Neural progenitor cell (in vitro differentiated cells): ENCODE measurements at regions not wholly inside any gene's neighbourhood (a gene's known extent, or its start where the extent isn't known, plus 50 kb on each side); places are given as distances from the start of the nearest gene placed in this dataset.

Experiments used
- DNase-seq: peaks from one replicate; pipeline ENCODE4 v3.0.0-alpha.2; 2016; ENCODE audit warnings: low spot score
- H2AFZ ChIP-seq: fragments of 200-600 bp; sonication (generic); replicated peaks from 2 replicates; pipeline ENCODE4 v1.6.1; 2016; ENCODE audit warnings: antibody characterized with exemption
- H3F3A ChIP-seq: fragments of 200-600 bp; sonication (generic); 2 replicates; pipeline ENCODE4 v1.6.1; 2016; ENCODE audit warnings: antibody characterized with exemption, low read depth
- H3K27ac ChIP-seq: fragments of 200-600 bp; sonication (generic); 2 replicates; pipeline ENCODE4 v1.5.1; 2016; ENCODE audit warnings: mild to moderate bottlenecking
- H3K27me3 ChIP-seq: fragments of 200-600 bp; sonication (generic); 2 replicates; pipeline ENCODE4 v1.6.1; 2016; ENCODE audit warnings: mild to moderate bottlenecking, moderate library complexity
- H3K36me3 ChIP-seq: fragments of 200-600 bp; sonication (generic); 2 replicates; pipeline ENCODE4 v1.5.1; 2016
- H3K4me1 ChIP-seq: fragments of 200-600 bp; sonication (generic); 2 replicates; pipeline ENCODE4 v1.6.1; 2016; ENCODE audit warnings: mixed run types
- H3K4me2 ChIP-seq: fragments of 200-600 bp; sonication (generic); 2 replicates; pipeline ENCODE4 v1.6.1; 2016
- H3K4me3 ChIP-seq: fragments of 200-600 bp; sonication (generic); 2 replicates; pipeline ENCODE4 v1.5.1; 2016
- H3K79me2 ChIP-seq: fragments of 200-600 bp; sonication (generic); 2 replicates; pipeline ENCODE4 v1.6.1; 2016; ENCODE audit warnings: low read depth
- H3K9ac ChIP-seq: fragments of 200-600 bp; sonication (generic); 2 replicates; pipeline ENCODE4 v1.6.1; 2016
- H3K9me3 ChIP-seq: fragments of 200-600 bp; sonication (generic); 2 replicates; pipeline ENCODE4 v1.5.1; 2016; ENCODE audit warnings: low read depth
- H4K20me1 ChIP-seq: fragments of 200-600 bp; sonication (generic); 2 replicates; pipeline ENCODE4 v1.6.1; 2016; ENCODE audit warnings: low read depth
- H3K27ac Mint-ChIP-seq: 3 replicates; pipeline ENCODE4 v1.8.0; 2021; ENCODE audit warnings: mixed read lengths
- H3K27me3 Mint-ChIP-seq: 2 replicates; pipeline ENCODE4 v1.8.0; 2022; ENCODE audit warnings: low read depth, mild to moderate bottlenecking, inconsistent platforms, moderate library complexity, mixed read lengths; ENCODE audit not compliant: insufficient read depth
- H3K36me3 Mint-ChIP-seq: 3 replicates; pipeline ENCODE4 v1.8.0; 2021; ENCODE audit warnings: mixed read lengths
- H3K4me1 Mint-ChIP-seq: 3 replicates; pipeline ENCODE4 v1.8.0; 2021; ENCODE audit warnings: mixed read lengths
- H3K4me3 Mint-ChIP-seq: 3 replicates; pipeline ENCODE4 v1.8.0; 2021; ENCODE audit warnings: mild to moderate bottlenecking, moderate library complexity, mixed read lengths
- H3K9me3 Mint-ChIP-seq: 3 replicates; pipeline ENCODE4 v1.8.0; 2020; ENCODE audit warnings: mixed read lengths
- CTCF ChIP-seq: fragments of 200-600 bp; sonication (generic); IDR thresholded peaks from 2 replicates; pipeline ENCODE4 v1.5.1; 2017; ENCODE audit warnings: antibody characterized with exemption, mild to moderate bottlenecking
- EZH2 ChIP-seq: fragments of 200-600 bp; sonication (generic); IDR thresholded peaks from 2 replicates; pipeline ENCODE4 v1.6.1; 2017; ENCODE audit warnings: antibody characterized with exemption, mild to moderate bottlenecking, moderate library complexity
- EZH2phosphoT487 ChIP-seq: fragments of 200-600 bp; sonication (generic); IDR thresholded peaks from 2 replicates; pipeline ENCODE4 v1.6.1; 2017; ENCODE audit warnings: antibody characterized with exemption

GRCh38 chr4:108240366-108240765, 71.6 kb upstream of the LEF1 start:
- Mint-ChIP-seq H3K27me3 (peaks cover 3% of the 10 kb centered on the region), H3K27ac (no peak overlapping the region), H3K4me3 (no peak overlapping the region), H3K36me3 (no peaks in the 10 kb centered on the region), H3K9me3 (no peaks in the 10 kb centered on the region), H3K4me1 (no peaks in the 10 kb centered on the region)
- no peaks in the 10 kb centered on the region for H3K9me3 ChIP-seq
- no peak for DNase-seq
- no peak overlapping the region for H3K27ac ChIP-seq
- no peaks in the 10 kb centered on the region for H3K27me3 ChIP-seq
- H3F3A ChIP-seq, result no peaks in the 10 kb centered on the region
- H3K9ac ChIP-seq, result no peak overlapping the region
- no peak overlapping the region for H3K4me3 ChIP-seq
- H3K36me3 ChIP-seq, result no peaks in the 10 kb centered on the region
- H3K79me2 ChIP-seq, result no peaks in the 10 kb centered on the region
- no peaks in the 10 kb centered on the region for H3K4me1 ChIP-seq
- TF ChIP-seq EZH2phosphoT487 (no peak), EZH2 (no peak), CTCF (no peak)
- H3K4me2 ChIP-seq, result no peak overlapping the region
- no peak overlapping the region for H2AFZ ChIP-seq
- no peaks in the 10 kb centered on the region for H4K20me1 ChIP-seq

- DNase-seq, result no peak
- no peaks in the 10 kb centered on the region for H3K36me3 Mint-ChIP-seq
- Histone ChIP-seq H3K36me3 (no peaks in the 10 kb centered on the region), H2AFZ (no peak overlapping the region), H3K27me3 (no peaks in the 10 kb centered on the region), H3K27ac (no peak overlapping the region), H3K4me3 (no peak overlapping the region), H3K79me2 (no peaks in the 10 kb centered on the region), H3F3A (no peaks in the 10 kb centered on the region), H4K20me1 (no peaks in the 10 kb centered on the region), H3K4me2 (no peak overlapping the region), H3K9me3 (no peaks in the 10 kb centered on the region), H3K9ac (no peak overlapping the region), H3K4me1 (no peaks in the 10 kb centered on the region)
- TF ChIP-seq EZH2phosphoT487 (no peak), CTCF (no peak), EZH2 (no peak)
- H3K9me3 Mint-ChIP-seq, result peaks cover 3% of the 10 kb centered on the region
- peaks cover 2% of the 10 kb centered on the region for H3K27me3 Mint-ChIP-seq
- no peak overlapping the region for H3K27ac Mint-ChIP-seq
- H3K4me1 Mint-ChIP-seq, result no peaks in the 10 kb centered on the region
- no peak overlapping the region for H3K4me3 Mint-ChIP-seq
These were observed 69.0 kb upstream of the LEF1 start for GRCh38 chr4:108237693-108238092.

- Histone ChIP-seq H2AFZ (no peak overlapping the region), H3K9me3 (no peaks in the 10 kb centered on the region), H4K20me1 (no peaks in the 10 kb centered on the region), H3K9ac (no peak overlapping the region), H3K79me2 (no peaks in the 10 kb centered on the region), H3K27ac (no peak overlapping the region), H3K36me3 (no peaks in the 10 kb centered on the region), H3K4me2 (no peak overlapping the region), H3F3A (no peaks in the 10 kb centered on the region), H3K4me3 (no peak overlapping the region), H3K4me1 (no peaks in the 10 kb centered on the region), H3K27me3 (no peaks in the 10 kb centered on the region)
- no peak for DNase-seq
- H3K27ac Mint-ChIP-seq, result no peak overlapping the region
- H3K4me3 Mint-ChIP-seq, result no peak overlapping the region
- no peak for TF ChIP-seq EZH2
- no peak for TF ChIP-seq CTCF
- no peak for TF ChIP-seq EZH2phosphoT487
- no peaks in the 10 kb centered on the region for H3K36me3 Mint-ChIP-seq
- H3K27me3 Mint-ChIP-seq, result peaks cover 2% of the 10 kb centered on the region
- no peaks in the 10 kb centered on the region for H3K4me1 Mint-ChIP-seq
- H3K9me3 Mint-ChIP-seq, result peaks cover 9% of the 10 kb centered on the region
These were observed 67.5 kb upstream of the LEF1 start for GRCh38 chr4:108236264-108236663.

- Histone ChIP-seq H3K36me3 (no peaks in the 10 kb centered on the region), H3K4me3 (no peak overlapping the region), H4K20me1 (no peaks in the 10 kb centered on the region), H3K79me2 (no peaks in the 10 kb centered on the region), H3K4me1 (no peaks in the 10 kb centered on the region), H3K27me3 (no peaks in the 10 kb centered on the region), H3K9ac (no peak overlapping the region), H3K9me3 (no peaks in the 10 kb centered on the region), H3K27ac (no peak overlapping the region), H3F3A (no peaks in the 10 kb centered on the region), H2AFZ (no peak overlapping the region), H3K4me2 (no peak overlapping the region)
- no peaks in the 10 kb centered on the region for H3K36me3 Mint-ChIP-seq
- H3K9me3 Mint-ChIP-seq, result peaks cover 8% of the 10 kb centered on the region
- no peak for DNase-seq
- TF ChIP-seq CTCF (no peak), EZH2 (no peak), EZH2phosphoT487 (no peak)
- no peak overlapping the region for H3K4me3 Mint-ChIP-seq
- no peak overlapping the region for H3K27ac Mint-ChIP-seq
- H3K27me3 Mint-ChIP-seq, result no peaks in the 10 kb centered on the region
- H3K4me1 Mint-ChIP-seq, result no peaks in the 10 kb centered on the region
These were observed 59.2 kb upstream of the LEF1 start for GRCh38 chr4:108227923-108228322.
